ENCODE measurements at regions not wholly inside any gene's neighbourhood (a gene's known extent, or its start where the extent isn't known, plus 50 kb on each side); places are given as distances from the start of the nearest gene placed in this dataset.

DNA sequence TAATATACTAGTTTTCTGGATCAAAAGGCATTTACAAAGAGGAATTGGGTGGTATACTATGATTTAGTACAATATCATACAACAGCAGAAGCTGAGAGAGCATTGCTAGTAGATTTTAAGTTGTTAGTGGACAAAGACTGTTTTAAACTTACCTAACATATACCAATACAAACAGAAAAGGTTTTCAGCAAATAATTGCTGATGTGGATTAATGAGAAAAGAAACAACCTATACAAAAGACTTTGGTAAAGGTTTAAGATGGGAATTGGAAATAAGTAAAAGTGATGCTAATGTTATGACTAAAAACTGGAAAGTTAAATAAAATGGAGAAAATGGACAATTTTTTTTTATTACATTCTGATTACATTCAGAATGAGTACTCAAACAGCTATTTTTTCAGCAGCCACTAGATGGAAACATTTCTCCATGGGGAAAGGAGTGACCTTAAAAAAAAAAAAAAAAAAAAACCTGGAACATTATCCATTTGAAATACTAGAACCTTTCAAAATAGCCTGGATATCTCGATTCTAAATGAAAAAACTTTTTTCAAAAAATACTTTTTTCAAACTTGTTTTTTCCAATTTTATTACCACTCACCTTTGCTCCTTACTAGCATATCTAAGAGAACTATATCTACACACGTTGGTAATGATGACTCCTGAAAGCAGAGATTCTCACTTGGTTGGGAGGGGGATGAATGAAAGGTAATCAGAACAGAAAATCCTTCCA lies 55.4 kb downstream of the EPRS1 start:
- POLR2A ChIA-PET (ENCODE audit: low non-redundant PET), result interaction anchor here (0.6 kb wide), 2 partner anchors 91 to 121 kb away, joined by 11 to 12 read pairs; no protein-coding TSS in a partner anchor
- intact Hi-C loops (cut with micrococcal nuclease; ENCODE audit: unreplicated experiment), result loop anchor here (5.0 kb wide), 1 partner anchor 786 kb away; no protein-coding TSS in a partner anchor
- Histone ChIP-seq H3K36me3 (ENCODE audit: insufficient read depth, low read length, poor library complexity, severe bottlenecking) (peaks cover 29% of the 10 kb centered on the region), H3K4me3 (ENCODE audit: low read depth, low read length, poor library complexity, severe bottlenecking) (no peak overlapping the region), H3K9me3 (ENCODE audit: low read depth, low read length, poor library complexity, severe bottlenecking) (no peaks in the 10 kb centered on the region), H3K27ac (ENCODE audit: low read depth, low read length, poor library complexity, severe bottlenecking) (no peak overlapping the region), H3K27me3 (replicated peaks; ENCODE audit: insufficient read depth, low read depth, low read length, poor library complexity) (no peaks in the 10 kb centered on the region), H3K4me1 (ENCODE audit: insufficient read depth, low read length, poor library complexity, severe bottlenecking) (no peaks in the 10 kb centered on the region)
- CTCF ChIA-PET, result interaction anchor here (0.6 to 1.0 kb wide), 10 partner anchors 9 to 799 kb away, joined by 3 to 12 read pairs (median 4); partner anchors contain the start of gene IARS2
- TF ChIP-seq EZH2 (IDR thresholded peaks at IDR 0.05; ENCODE audit: borderline replicate concordance, low read depth, low read length, poor library complexity, severe bottlenecking) (no peak), CTCF (conservative IDR thresholded peaks at IDR 0.05; ENCODE audit: low read depth, low read length) (peak; percentile 72)
- BruUV-seq (replicated peaks), result no TSS peak
- DNase-seq (ENCODE audit: low spot score), result peak; percentile 56

GRCh38 chr1:219989766-219990165 lies 56.5 kb downstream of the EPRS1 start:
- no peaks in the 10 kb centered on the region for H3K4me1 ChIP-seq (ENCODE audit: insufficient read depth, low read length, poor library complexity, severe bottlenecking)
- DNase-seq (ENCODE audit: low spot score), result no peak
- no peaks in the 10 kb centered on the region for H3K27me3 ChIP-seq (replicated peaks; ENCODE audit: insufficient read depth, low read depth, low read length, poor library complexity)
- no peak overlapping the region for H3K4me3 ChIP-seq (ENCODE audit: low read depth, low read length, poor library complexity, severe bottlenecking)
- ChIA-PET POLR2A (ENCODE audit: low non-redundant PET) (no interaction called here), CTCF (interaction anchor here (0.6 kb wide), 1 partner anchor 29 kb away, joined by 3 read pairs; no protein-coding TSS in a partner anchor)
- no TSS peak for BruUV-seq (replicated peaks)
- H3K9me3 ChIP-seq (ENCODE audit: low read depth, low read length, poor library complexity, severe bottlenecking), result no peaks in the 10 kb centered on the region
- TF ChIP-seq CTCF (conservative IDR thresholded peaks at IDR 0.05; ENCODE audit: low read depth, low read length), result no peak
- no peak for TF ChIP-seq EZH2 (IDR thresholded peaks at IDR 0.05; ENCODE audit: borderline replicate concordance, low read depth, low read length, poor library complexity, severe bottlenecking)
- H3K27ac ChIP-seq (ENCODE audit: low read depth, low read length, poor library complexity, severe bottlenecking), result no peak overlapping the region
- peaks cover 28% of the 10 kb centered on the region for H3K36me3 ChIP-seq (ENCODE audit: insufficient read depth, low read length, poor library complexity, severe bottlenecking)
- intact Hi-C loops (cut with micrococcal nuclease; ENCODE audit: unreplicated experiment), result loop anchor here (5.0 kb wide), 1 partner anchor 788 kb away; no protein-coding TSS in a partner anchor

- Histone ChIP-seq H3K9me3 (ENCODE audit: low read depth, low read length, poor library complexity, severe bottlenecking) (no peaks in the 10 kb centered on the region), H3K27ac (ENCODE audit: low read depth, low read length, poor library complexity, severe bottlenecking) (no peak overlapping the region), H3K36me3 (ENCODE audit: insufficient read depth, low read length, poor library complexity, severe bottlenecking) (peaks cover 28% of the 10 kb centered on the region), H3K27me3 (replicated peaks; ENCODE audit: insufficient read depth, low read depth, low read length, poor library complexity) (no peaks in the 10 kb centered on the region), H3K4me1 (ENCODE audit: insufficient read depth, low read length, poor library complexity, severe bottlenecking) (no peaks in the 10 kb centered on the region), H3K4me3 (ENCODE audit: low read depth, low read length, poor library complexity, severe bottlenecking) (no peak overlapping the region)
- POLR2A ChIA-PET (ENCODE audit: low non-redundant PET), result no interaction called here
- TF ChIP-seq CTCF (conservative IDR thresholded peaks at IDR 0.05; ENCODE audit: low read depth, low read length) (no peak), EZH2 (IDR thresholded peaks at IDR 0.05; ENCODE audit: borderline replicate concordance, low read depth, low read length, poor library complexity, severe bottlenecking) (no peak)
- CTCF ChIA-PET, result interaction anchor here (0.7 kb wide), 1 partner anchor 122 kb away, joined by 3 read pairs; no protein-coding TSS in a partner anchor
- intact Hi-C loops (cut with micrococcal nuclease; ENCODE audit: unreplicated experiment), result no loop called here
- BruUV-seq (replicated peaks), result no TSS peak
- no peak for DNase-seq (ENCODE audit: low spot score)
These were observed 57.5 kb downstream of the EPRS1 start for GRCh38 chr1:219988818-219989217.
